ENCODE measurements at regions not wholly inside any gene's neighbourhood (a gene's known extent, or its start where the extent isn't known, plus 50 kb on each side); places are given as distances from the start of the nearest gene placed in this dataset.
A peak's percentile ranks its signal among the peaks of the same experiment; 100 is the strongest.

GRCh38 chr1:244969355-244970235 is 105.3 kb upstream of the HNRNPU start (continued):
- TF ChIP-seq, protein P1, sequence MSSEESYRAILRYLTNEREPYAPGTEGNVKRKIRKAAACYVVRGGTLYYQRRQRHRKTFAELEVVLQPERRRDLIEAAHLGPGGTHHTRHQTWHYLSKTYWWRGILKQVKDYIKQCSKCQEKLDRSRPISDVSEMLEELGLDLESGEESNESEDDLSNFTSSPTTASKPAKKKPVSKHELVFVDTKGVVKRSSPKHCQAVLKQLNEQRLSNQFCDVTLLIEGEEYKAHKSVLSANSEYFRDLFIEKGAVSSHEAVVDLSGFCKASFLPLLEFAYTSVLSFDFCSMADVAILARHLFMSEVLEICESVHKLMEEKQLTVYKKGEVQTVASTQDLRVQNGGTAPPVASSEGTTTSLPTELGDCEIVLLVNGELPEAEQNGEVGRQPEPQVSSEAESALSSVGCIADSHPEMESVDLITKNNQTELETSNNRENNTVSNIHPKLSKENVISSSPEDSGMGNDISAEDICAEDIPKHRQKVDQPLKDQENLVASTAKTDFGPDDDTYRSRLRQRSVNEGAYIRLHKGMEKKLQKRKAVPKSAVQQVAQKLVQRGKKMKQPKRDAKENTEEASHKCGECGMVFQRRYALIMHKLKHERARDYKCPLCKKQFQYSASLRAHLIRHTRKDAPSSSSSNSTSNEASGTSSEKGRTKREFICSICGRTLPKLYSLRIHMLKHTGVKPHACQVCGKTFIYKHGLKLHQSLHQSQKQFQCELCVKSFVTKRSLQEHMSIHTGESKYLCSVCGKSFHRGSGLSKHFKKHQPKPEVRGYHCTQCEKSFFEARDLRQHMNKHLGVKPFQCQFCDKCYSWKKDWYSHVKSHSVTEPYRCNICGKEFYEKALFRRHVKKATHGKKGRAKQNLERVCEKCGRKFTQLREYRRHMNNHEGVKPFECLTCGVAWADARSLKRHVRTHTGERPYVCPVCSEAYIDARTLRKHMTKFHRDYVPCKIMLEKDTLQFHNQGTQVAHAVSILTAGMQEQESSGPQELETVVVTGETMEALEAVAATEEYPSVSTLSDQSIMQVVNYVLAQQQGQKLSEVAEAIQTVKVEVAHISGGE (tag by site-specific recombination; conservative IDR thresholded peaks at IDR 0.05; ENCODE audit: low read depth): peak; percentile 61
- TF ChIP-seq ZNF529 (tag by site-specific recombination; IDR thresholded peaks at IDR 0.05; ENCODE audit: insufficient replicate concordance): peak; percentile 70
- peak; percentile 82 for TF ChIP-seq GLIS2 (tag by site-specific recombination; IDR thresholded peaks at IDR 0.05)
- peak; percentile 87 for TF ChIP-seq ZNF366 (tag by site-specific recombination; conservative IDR thresholded peaks at IDR 0.05)
- TF ChIP-seq ZBTB8A (tag by site-specific recombination; IDR thresholded peaks at IDR 0.05): peak; percentile 27; the same call in 1 of the 2 replicates
- TF ChIP-seq ZNF341 (tag by site-specific recombination; IDR thresholded peaks at IDR 0.05; ENCODE audit: low read depth): peak; percentile 100
- peak; percentile 95 for TF ChIP-seq ZBTB17 (tag by site-specific recombination; IDR thresholded peaks at IDR 0.05)
- TF ChIP-seq ZNF501 (tag by site-specific recombination; IDR thresholded peaks at IDR 0.05): peak; percentile 97; the same call in 1 of the 2 replicates
- TF ChIP-seq ZNF558 (tag by site-specific recombination; IDR thresholded peaks at IDR 0.05): peak; percentile 59; the same call in 1 of the 2 replicates
- TF ChIP-seq PRDM1 (tag by site-specific recombination; IDR thresholded peaks at IDR 0.05): peak; percentile 99
- peak; percentile 95 for TF ChIP-seq ZBTB20 (tag by site-specific recombination; IDR thresholded peaks at IDR 0.05)
- TF ChIP-seq ZEB2 (tag by site-specific recombination; IDR thresholded peaks at IDR 0.05): peak; percentile 97
- TF ChIP-seq, protein P2, sequence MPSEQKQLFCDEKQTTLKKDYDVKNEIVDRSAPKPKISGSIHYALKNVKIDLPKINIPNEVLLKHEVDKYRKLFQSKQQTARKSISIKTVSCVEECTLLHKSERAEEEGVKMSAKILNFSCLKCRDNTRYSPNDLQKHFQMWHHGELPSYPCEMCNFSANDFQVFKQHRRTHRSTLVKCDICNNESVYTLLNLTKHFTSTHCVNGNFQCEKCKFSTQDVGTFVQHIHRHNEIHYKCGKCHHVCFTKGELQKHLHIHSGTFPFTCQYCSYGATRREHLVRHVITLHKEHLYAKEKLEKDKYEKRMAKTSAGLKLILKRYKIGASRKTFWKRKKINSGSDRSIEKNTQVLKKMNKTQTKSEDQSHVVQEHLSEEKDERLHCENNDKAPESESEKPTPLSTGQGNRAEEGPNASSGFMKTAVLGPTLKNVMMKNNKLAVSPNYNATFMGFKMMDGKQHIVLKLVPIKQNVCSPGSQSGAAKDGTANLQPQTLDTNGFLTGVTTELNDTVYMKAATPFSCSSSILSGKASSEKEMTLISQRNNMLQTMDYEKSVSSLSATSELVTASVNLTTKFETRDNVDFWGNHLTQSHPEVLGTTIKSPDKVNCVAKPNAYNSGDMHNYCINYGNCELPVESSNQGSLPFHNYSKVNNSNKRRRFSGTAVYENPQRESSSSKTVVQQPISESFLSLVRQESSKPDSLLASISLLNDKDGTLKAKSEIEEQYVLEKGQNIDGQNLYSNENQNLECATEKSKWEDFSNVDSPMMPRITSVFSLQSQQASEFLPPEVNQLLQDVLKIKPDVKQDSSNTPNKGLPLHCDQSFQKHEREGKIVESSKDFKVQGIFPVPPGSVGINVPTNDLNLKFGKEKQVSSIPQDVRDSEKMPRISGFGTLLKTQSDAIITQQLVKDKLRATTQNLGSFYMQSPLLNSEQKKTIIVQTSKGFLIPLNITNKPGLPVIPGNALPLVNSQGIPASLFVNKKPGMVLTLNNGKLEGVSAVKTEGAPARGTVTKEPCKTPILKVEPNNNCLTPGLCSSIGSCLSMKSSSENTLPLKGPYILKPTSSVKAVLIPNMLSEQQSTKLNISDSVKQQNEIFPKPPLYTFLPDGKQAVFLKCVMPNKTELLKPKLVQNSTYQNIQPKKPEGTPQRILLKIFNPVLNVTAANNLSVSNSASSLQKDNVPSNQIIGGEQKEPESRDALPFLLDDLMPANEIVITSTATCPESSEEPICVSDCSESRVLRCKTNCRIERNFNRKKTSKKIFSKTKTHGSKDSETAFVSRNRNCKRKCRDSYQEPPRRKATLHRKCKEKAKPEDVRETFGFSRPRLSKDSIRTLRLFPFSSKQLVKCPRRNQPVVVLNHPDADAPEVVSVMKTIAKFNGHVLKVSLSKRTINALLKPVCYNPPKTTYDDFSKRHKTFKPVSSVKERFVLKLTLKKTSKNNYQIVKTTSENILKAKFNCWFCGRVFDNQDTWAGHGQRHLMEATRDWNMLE (tag by site-specific recombination; conservative IDR thresholded peaks at IDR 0.05; ENCODE audit: low read depth): peak; percentile 7; the same call in 1 of the 2 replicates
- TF ChIP-seq KLF8 (tag by site-specific recombination; IDR thresholded peaks at IDR 0.05): peak; percentile 86
- TF ChIP-seq REPIN1 (tag by site-specific recombination; IDR thresholded peaks at IDR 0.05; ENCODE audit: low read depth): peak; percentile 86; the same call in 1 of the 2 replicates
- peak; percentile 64 for TF ChIP-seq ZNF513 (tag by site-specific recombination; IDR thresholded peaks at IDR 0.05)
- no peak for TF ChIP-seq YY1 (tag by site-specific recombination; IDR thresholded peaks at IDR 0.05)
- peak; percentile 80; the same call in 1 of the 2 replicates for TF ChIP-seq ZNF792 (tag by site-specific recombination; IDR thresholded peaks at IDR 0.05)
- peak; percentile 58 for TF ChIP-seq GFI1B (tag by site-specific recombination; IDR thresholded peaks at IDR 0.05)
- peak; percentile 70 for TF ChIP-seq GLIS1 (tag by site-specific recombination; IDR thresholded peaks at IDR 0.05)
- TF ChIP-seq ZNF16 (tag by site-specific recombination; IDR thresholded peaks at IDR 0.05; ENCODE audit: low read depth): no peak
- TF ChIP-seq PRDM6 (tag by site-specific recombination; IDR thresholded peaks at IDR 0.05): no peak
- TF ChIP-seq ZNF121 (tag by site-specific recombination; IDR thresholded peaks at IDR 0.05): peak; percentile 78; the same call in 1 of the 2 replicates
- no peak for TF ChIP-seq ZSCAN16 (tag by site-specific recombination; IDR thresholded peaks at IDR 0.05)
- peak; percentile 74; the same call in 1 of the 2 replicates for TF ChIP-seq ZNF561 (tag by site-specific recombination; IDR thresholded peaks at IDR 0.05; ENCODE audit: borderline replicate concordance)
- TF ChIP-seq, protein P3, sequence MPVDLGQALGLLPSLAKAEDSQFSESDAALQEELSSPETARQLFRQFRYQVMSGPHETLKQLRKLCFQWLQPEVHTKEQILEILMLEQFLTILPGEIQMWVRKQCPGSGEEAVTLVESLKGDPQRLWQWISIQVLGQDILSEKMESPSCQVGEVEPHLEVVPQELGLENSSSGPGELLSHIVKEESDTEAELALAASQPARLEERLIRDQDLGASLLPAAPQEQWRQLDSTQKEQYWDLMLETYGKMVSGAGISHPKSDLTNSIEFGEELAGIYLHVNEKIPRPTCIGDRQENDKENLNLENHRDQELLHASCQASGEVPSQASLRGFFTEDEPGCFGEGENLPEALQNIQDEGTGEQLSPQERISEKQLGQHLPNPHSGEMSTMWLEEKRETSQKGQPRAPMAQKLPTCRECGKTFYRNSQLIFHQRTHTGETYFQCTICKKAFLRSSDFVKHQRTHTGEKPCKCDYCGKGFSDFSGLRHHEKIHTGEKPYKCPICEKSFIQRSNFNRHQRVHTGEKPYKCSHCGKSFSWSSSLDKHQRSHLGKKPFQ (tag by site-specific recombination; IDR thresholded peaks at IDR 0.05): no peak

All from HEK293 (cell line).